K562 (cell line): ENCODE measurements at regions not wholly inside any gene's neighbourhood (a gene's known extent, or its start where the extent isn't known, plus 50 kb on each side); places are given as distances from the start of the nearest gene placed in this dataset.

Experiments used
- FOXJ2 ChIP-seq: fragments of 200-800 bp; sonication (Bioruptor generic); IDR thresholded peaks from 2 replicates; pipeline ENCODE4 v1.6.1; 2016; ENCODE audit warnings: missing genetic modification characterization, missing compliant biosample characterization
- GATAD2B ChIP-seq: fragments of 450-650 bp; IDR thresholded peaks from 2 replicates; pipeline ENCODE4 v1.6.1; 2017; ENCODE audit warnings: mild to moderate bottlenecking, borderline replicate concordance
- L3MBTL2 ChIP-seq: fragments of 450-650 bp; IDR thresholded peaks from 2 replicates; pipeline ENCODE4 v1.6.1; 2016; ENCODE audit warnings: mild to moderate bottlenecking, moderate library complexity
- MAFF ChIP-seq: IDR thresholded peaks from 2 replicates; pipeline ENCODE4 v1.6.1; 2012; ENCODE audit warnings: low read length, improper control_type of control experiment
- MGA ChIP-seq: fragments of 450-650 bp; IDR thresholded peaks from 2 replicates; pipeline ENCODE4 v1.6.1; 2016; ENCODE audit warnings: mild to moderate bottlenecking, moderate library complexity
- ZC3H11A ChIP-seq: IDR thresholded peaks from 2 replicates; pipeline ENCODE4 v1.6.1; 2012; ENCODE audit warnings: low read depth, low read length, improper control_type of control experiment
- ZNF316 ChIP-seq: fragments of 450-650 bp; IDR thresholded peaks from 2 replicates; pipeline ENCODE4 v1.6.1; 2016
- ZNF644 ChIP-seq: fragments of 200-800 bp; sonication (Bioruptor generic); IDR thresholded peaks from 2 replicates; pipeline ENCODE4 v1.6.1; 2016; ENCODE audit warnings: low read depth, missing genetic modification characterization, missing compliant biosample characterization

- peak; percentile 13; the same call in 1 of the 2 replicates for TF ChIP-seq MAFF
- peak; percentile 78 for TF ChIP-seq L3MBTL2
- no peak for TF ChIP-seq GATAD2B
- TF ChIP-seq ZC3H11A: no peak
- peak; percentile 73 for TF ChIP-seq ZNF316
- peak; percentile 11; the same call in 1 of the 2 replicates for TF ChIP-seq FOXJ2 (tag)
- 0 out of 2 replicates have a peak, but pooled peaks have one; percentile 17 for TF ChIP-seq ZNF644 (tag)
- peak; percentile 87 for TF ChIP-seq MGA
Observed at GRCh38 chr6:14478381-14479225, 361.0 kb downstream of the CD83 start (continued).
